ENCODE measurements at regions not wholly inside any gene's neighbourhood (a gene's known extent, or its start where the extent isn't known, plus 50 kb on each side); places are given as distances from the start of the nearest gene placed in this dataset.

- TF ChIP-seq CTCF (IDR thresholded peaks at IDR 0.05) (no peak), POLR2A (IDR thresholded peaks at IDR 0.05) (no peak)
Measured at GRCh38 chr22:22761606-22761962, 117.2 kb downstream of the GGTLC2 start.

All from adrenal gland (tissue), 5 donors.